Liver (tissue), 8 donors: ENCODE measurements at regions not wholly inside any gene's neighbourhood (a gene's known extent, or its start where the extent isn't known, plus 50 kb on each side); places are given as distances from the start of the nearest gene placed in this dataset.

ENCODE experiments used
- DNase-seq: peaks from one replicate; pipeline ENCODE4 v3.0.0-alpha.2; 2017; ENCODE audit warnings: low spot score
- H3K27ac ChIP-seq, 2 donors: one replicate each; pipeline ENCODE4 v1.7.0; 2013; ENCODE audit warnings: inconsistent platforms in 2 of 2, low read length in 2 of 2, control low read depth in 1 of 2, low read depth in 1 of 2, mild to moderate bottlenecking in 1 of 2
- H3K27me3 ChIP-seq, 4 donors: one replicate each; pipeline versions ENCODE4 v1.6.1 to v1.7.0; 2013; ENCODE audit warnings: low read length in 3 of 4, inconsistent platforms in 1 of 4, mild to moderate bottlenecking in 1 of 4, moderate library complexity in 1 of 4; ENCODE audit not compliant: control insufficient read depth in 4 of 4, insufficient read depth in 4 of 4
- H3K36me3 ChIP-seq, 4 donors: one replicate each; pipeline versions ENCODE4 v1.6.1 to v1.7.0; 2013; ENCODE audit warnings: low read length in 3 of 4, mild to moderate bottlenecking in 3 of 4, low read depth in 1 of 4, moderate library complexity in 1 of 4; ENCODE audit not compliant: control insufficient read depth in 4 of 4, insufficient read depth in 3 of 4
- H3K4me1 ChIP-seq, 4 donors: one replicate each; pipeline versions ENCODE4 v1.6.1 to v1.7.0; 2013; ENCODE audit warnings: low read length in 3 of 4, mild to moderate bottlenecking in 3 of 4, moderate library complexity in 1 of 4; ENCODE audit not compliant: control insufficient read depth in 4 of 4, insufficient read depth in 4 of 4
- H3K4me3 ChIP-seq, 3 donors: one replicate each; pipeline versions ENCODE4 v1.6.1 to v1.7.0; 2013; ENCODE audit warnings: low read length in 3 of 3, control low read depth in 1 of 3, low read depth in 1 of 3, mild to moderate bottlenecking in 1 of 3
- H3K9ac ChIP-seq, 2 donors: one replicate each; pipeline ENCODE4 v1.7.0; 2013; ENCODE audit warnings: low read length in 2 of 2, mild to moderate bottlenecking in 2 of 2, moderate library complexity in 2 of 2, control low read depth in 1 of 2, low read depth in 1 of 2
- H3K9me3 ChIP-seq, 4 donors: one replicate each; pipeline versions ENCODE4 v1.6.1 to v1.7.0; 2013; ENCODE audit warnings: low read length in 3 of 4; ENCODE audit not compliant: control insufficient read depth in 4 of 4
- EGR1 ChIP-seq, 2 donors: IDR thresholded peaks; 2 replicates each; pipeline ENCODE4 v1.6.1; 2016 to 2018; ENCODE audit warnings: antibody characterized with exemption in 2 of 2, low read depth in 2 of 2
- FOXA1 ChIP-seq: IDR thresholded peaks from 2 replicates; pipeline ENCODE4 v1.6.1; 2016; ENCODE audit warnings: antibody characterized with exemption
- FOXA2 ChIP-seq: IDR thresholded peaks from 2 replicates; pipeline ENCODE4 v1.6.1; 2016; ENCODE audit warnings: antibody characterized with exemption
- GABPA ChIP-seq, 2 donors: IDR thresholded peaks in 1 of 2; conservative IDR thresholded peaks in 1 of 2; 2 replicates each; pipeline ENCODE4 v1.6.1; 2016; ENCODE audit warnings: antibody characterized with exemption in 2 of 2, mild to moderate bottlenecking in 1 of 2, moderate library complexity in 1 of 2
- JUND ChIP-seq, 2 donors: IDR thresholded peaks; 2 replicates each; pipeline ENCODE4 v1.6.1; 2016; ENCODE audit warnings: antibody characterized with exemption in 2 of 2
- NR2F2 ChIP-seq: IDR thresholded peaks from 2 replicates; pipeline ENCODE4 v1.6.1; 2016; ENCODE audit warnings: antibody characterized with exemption
- RAD21 ChIP-seq, 2 donors: IDR thresholded peaks; 2 replicates each; pipeline ENCODE4 v1.6.1; 2016; ENCODE audit warnings: antibody characterized with exemption in 2 of 2, mild to moderate bottlenecking in 2 of 2
- RXRA ChIP-seq, 2 donors: IDR thresholded peaks; 2 replicates each; pipeline ENCODE4 v1.6.1; 2017 to 2018; ENCODE audit warnings: antibody characterized with exemption in 2 of 2, mild to moderate bottlenecking in 1 of 2
- SP1 ChIP-seq: IDR thresholded peaks from 2 replicates; pipeline ENCODE4 v1.6.1; 2018; ENCODE audit warnings: antibody characterized with exemption, mild to moderate bottlenecking
- TAF1 ChIP-seq: conservative IDR thresholded peaks from 2 replicates; pipeline ENCODE4 v1.6.1; 2016; ENCODE audit warnings: antibody characterized with exemption, mild to moderate bottlenecking
- YY1 ChIP-seq: IDR thresholded peaks from 2 replicates; pipeline ENCODE4 v1.6.1; 2016; ENCODE audit warnings: antibody characterized with exemption, mild to moderate bottlenecking
- WGBS: extraction: QIAGEN DNeasy Blood & Tissue Kit; methylation state at CpG from one replicate; pipeline ENCODE4 v1.1.7; 2013; 5-methylcytosine and 5-hydroxymethylcytosine counted together
- TF ChIP-seq, protein P1 (sequence below): fragments of 150-350 bp; IDR thresholded peaks from 2 replicates; pipeline ENCODE4 v1.5.1; 2017; ENCODE audit warnings: improper control_type of control experiment, low read depth, low read length; ENCODE audit not compliant: missing input control
- TF ChIP-seq, protein P2 (sequence below): IDR thresholded peaks from 2 replicates; pipeline ENCODE4 v1.6.1; 2016; ENCODE audit warnings: antibody characterized with exemption, mild to moderate bottlenecking
- TF ChIP-seq, protein P3 (sequence below): IDR thresholded peaks from 2 replicates; pipeline ENCODE4 v1.6.1; 2016; ENCODE audit warnings: antibody characterized with exemption
- TF ChIP-seq, protein P4 (sequence below): IDR thresholded peaks from 2 replicates; pipeline ENCODE4 v1.6.1; 2016; ENCODE audit warnings: antibody characterized with exemption
- TF ChIP-seq, protein P5 (sequence below): IDR thresholded peaks from 2 replicates; pipeline ENCODE4 v1.6.1; 2016; ENCODE audit warnings: antibody characterized with exemption
- donor health status: healthy.
- donor health status: healthy.
- donor health status: healthy.
- donor health status: healthy.
- donor health status: healthy.

DNA sequence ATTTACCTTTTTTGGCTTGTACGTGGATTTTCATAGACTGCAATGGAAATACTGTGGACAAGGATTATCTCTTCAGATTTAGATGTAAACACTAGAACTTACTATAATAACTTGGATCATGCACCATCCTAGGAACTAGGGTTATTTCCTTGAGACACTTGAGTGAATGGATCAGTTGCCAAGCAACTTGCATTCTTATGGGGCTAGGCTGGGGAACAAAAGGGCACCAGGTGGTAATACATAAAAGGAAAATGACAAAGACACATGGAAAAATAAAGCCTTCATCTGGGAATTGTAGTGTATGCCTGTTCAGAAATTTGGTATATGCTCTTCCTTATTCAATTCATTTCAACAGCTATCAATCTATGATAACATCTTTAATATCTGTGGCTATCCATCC is 247.1 kb downstream of the SPRY1 start:
- Histone ChIP-seq H3K4me3 (no peak overlapping the region), H3K9me3 (no peaks in the 10 kb centered on the region), H3K27ac (no peak overlapping the region), H3K4me1 (no peaks in the 10 kb centered on the region), H3K9ac (no peak overlapping the region), H3K27me3 (no peaks in the 10 kb centered on the region), H3K36me3 (no peaks in the 10 kb centered on the region)
- no peak for DNase-seq
- WGBS: 96% methylated on average over 1 of the region's 1 CpG
- TF ChIP-seq RAD21 (IDR thresholded peaks at IDR 0.05): no peak
- TF ChIP-seq, protein P1, sequence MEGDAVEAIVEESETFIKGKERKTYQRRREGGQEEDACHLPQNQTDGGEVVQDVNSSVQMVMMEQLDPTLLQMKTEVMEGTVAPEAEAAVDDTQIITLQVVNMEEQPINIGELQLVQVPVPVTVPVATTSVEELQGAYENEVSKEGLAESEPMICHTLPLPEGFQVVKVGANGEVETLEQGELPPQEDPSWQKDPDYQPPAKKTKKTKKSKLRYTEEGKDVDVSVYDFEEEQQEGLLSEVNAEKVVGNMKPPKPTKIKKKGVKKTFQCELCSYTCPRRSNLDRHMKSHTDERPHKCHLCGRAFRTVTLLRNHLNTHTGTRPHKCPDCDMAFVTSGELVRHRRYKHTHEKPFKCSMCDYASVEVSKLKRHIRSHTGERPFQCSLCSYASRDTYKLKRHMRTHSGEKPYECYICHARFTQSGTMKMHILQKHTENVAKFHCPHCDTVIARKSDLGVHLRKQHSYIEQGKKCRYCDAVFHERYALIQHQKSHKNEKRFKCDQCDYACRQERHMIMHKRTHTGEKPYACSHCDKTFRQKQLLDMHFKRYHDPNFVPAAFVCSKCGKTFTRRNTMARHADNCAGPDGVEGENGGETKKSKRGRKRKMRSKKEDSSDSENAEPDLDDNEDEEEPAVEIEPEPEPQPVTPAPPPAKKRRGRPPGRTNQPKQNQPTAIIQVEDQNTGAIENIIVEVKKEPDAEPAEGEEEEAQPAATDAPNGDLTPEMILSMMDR: no peak
- no peak for TF ChIP-seq JUND (IDR thresholded peaks at IDR 0.05)
- TF ChIP-seq EGR1 (IDR thresholded peaks at IDR 0.05; ENCODE audit: low read depth in 2 of 2): no peak
- no peak for TF ChIP-seq FOXA1
- TF ChIP-seq, protein P2, sequence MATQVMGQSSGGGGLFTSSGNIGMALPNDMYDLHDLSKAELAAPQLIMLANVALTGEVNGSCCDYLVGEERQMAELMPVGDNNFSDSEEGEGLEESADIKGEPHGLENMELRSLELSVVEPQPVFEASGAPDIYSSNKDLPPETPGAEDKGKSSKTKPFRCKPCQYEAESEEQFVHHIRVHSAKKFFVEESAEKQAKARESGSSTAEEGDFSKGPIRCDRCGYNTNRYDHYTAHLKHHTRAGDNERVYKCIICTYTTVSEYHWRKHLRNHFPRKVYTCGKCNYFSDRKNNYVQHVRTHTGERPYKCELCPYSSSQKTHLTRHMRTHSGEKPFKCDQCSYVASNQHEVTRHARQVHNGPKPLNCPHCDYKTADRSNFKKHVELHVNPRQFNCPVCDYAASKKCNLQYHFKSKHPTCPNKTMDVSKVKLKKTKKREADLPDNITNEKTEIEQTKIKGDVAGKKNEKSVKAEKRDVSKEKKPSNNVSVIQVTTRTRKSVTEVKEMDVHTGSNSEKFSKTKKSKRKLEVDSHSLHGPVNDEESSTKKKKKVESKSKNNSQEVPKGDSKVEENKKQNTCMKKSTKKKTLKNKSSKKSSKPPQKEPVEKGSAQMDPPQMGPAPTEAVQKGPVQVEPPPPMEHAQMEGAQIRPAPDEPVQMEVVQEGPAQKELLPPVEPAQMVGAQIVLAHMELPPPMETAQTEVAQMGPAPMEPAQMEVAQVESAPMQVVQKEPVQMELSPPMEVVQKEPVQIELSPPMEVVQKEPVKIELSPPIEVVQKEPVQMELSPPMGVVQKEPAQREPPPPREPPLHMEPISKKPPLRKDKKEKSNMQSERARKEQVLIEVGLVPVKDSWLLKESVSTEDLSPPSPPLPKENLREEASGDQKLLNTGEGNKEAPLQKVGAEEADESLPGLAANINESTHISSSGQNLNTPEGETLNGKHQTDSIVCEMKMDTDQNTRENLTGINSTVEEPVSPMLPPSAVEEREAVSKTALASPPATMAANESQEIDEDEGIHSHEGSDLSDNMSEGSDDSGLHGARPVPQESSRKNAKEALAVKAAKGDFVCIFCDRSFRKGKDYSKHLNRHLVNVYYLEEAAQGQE: no peak
- no peak for TF ChIP-seq RXRA (IDR thresholded peaks at IDR 0.05)
- no peak for TF ChIP-seq SP1
- no peak for TF ChIP-seq TAF1
- TF ChIP-seq, protein P3, sequence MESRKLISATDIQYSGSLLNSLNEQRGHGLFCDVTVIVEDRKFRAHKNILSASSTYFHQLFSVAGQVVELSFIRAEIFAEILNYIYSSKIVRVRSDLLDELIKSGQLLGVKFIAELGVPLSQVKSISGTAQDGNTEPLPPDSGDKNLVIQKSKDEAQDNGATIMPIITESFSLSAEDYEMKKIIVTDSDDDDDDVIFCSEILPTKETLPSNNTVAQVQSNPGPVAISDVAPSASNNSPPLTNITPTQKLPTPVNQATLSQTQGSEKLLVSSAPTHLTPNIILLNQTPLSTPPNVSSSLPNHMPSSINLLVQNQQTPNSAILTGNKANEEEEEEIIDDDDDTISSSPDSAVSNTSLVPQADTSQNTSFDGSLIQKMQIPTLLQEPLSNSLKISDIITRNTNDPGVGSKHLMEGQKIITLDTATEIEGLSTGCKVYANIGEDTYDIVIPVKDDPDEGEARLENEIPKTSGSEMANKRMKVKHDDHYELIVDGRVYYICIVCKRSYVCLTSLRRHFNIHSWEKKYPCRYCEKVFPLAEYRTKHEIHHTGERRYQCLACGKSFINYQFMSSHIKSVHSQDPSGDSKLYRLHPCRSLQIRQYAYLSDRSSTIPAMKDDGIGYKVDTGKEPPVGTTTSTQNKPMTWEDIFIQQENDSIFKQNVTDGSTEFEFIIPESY: no peak
- TF ChIP-seq, protein P4, sequence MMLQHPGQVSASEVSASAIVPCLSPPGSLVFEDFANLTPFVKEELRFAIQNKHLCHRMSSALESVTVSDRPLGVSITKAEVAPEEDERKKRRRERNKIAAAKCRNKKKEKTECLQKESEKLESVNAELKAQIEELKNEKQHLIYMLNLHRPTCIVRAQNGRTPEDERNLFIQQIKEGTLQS: no peak
- TF ChIP-seq GABPA (IDR thresholded peaks at IDR 0.05 in 1 of 2, conservative IDR thresholded peaks at IDR 0.05 in 1 of 2): no peak
- TF ChIP-seq NR2F2: no peak
- TF ChIP-seq YY1: no peak
- TF ChIP-seq FOXA2: no peak

DNA sequence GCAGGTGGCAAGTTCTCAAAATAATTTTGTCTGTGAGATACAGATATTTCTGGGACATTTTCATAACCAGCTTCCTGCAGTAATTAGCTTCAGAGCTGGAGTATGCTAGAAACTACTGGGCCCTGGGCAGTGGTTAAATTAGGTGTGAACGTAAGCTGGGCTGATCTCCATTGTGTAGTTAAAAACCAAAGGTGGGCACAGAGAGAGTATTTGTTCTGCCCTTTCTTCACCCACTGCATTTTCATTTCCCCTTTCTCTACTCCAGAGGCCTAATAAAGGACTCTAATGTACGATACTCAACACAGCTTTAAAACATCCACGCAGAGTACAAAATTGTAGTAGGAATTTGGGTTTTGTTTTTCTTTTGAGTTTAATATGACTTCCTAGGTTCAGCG is 252.7 kb downstream of the SPRY1 start:
- Histone ChIP-seq H3K36me3 (no peaks in the 10 kb centered on the region), H3K27ac (no peak overlapping the region), H3K9me3 (no peaks in the 10 kb centered on the region), H3K4me1 (peaks cover 0 to 9% (median 5%) of the 10 kb centered on the region in 4 donors), H3K9ac (no peak overlapping the region), H3K27me3 (no peaks in the 10 kb centered on the region), H3K4me3 (no peak overlapping the region)
- no peak for DNase-seq
- TF ChIP-seq, protein P5, sequence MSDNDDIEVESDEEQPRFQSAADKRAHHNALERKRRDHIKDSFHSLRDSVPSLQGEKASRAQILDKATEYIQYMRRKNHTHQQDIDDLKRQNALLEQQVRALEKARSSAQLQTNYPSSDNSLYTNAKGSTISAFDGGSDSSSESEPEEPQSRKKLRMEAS: no peak
- TF ChIP-seq TAF1: no peak
- WGBS: 77% methylated on average over 4 of the region's 4 CpGs
